NCI-H460 (cell line): ENCODE measurements at regions not wholly inside any gene's neighbourhood (a gene's known extent, or its start where the extent isn't known, plus 50 kb on each side); places are given as distances from the start of the nearest gene placed in this dataset.
"Not testable (repeated sequence)": the region's sequence is repeated elsewhere in the genome, so short reads cannot be mapped to it uniquely, and the experiment has no call there.

Source experiments
- DNase-seq: peaks from one replicate; pipeline ENCODE4 v3.0.0-alpha.2; 2016; ENCODE audit warnings: low read depth; ENCODE audit errors: extremely low read depth

GRCh38 chr5:162931501-162931900 lies 505.9 kb upstream of the CCNG1 start:
- no peak for DNase-seq

GRCh38 chr5:162939991-162940390 lies 497.4 kb upstream of the CCNG1 start:
- DNase-seq: no peak

GRCh38 chr5:162948677-162949076 lies 488.7 kb upstream of the CCNG1 start:
- no peak for DNase-seq

- no peak for DNase-seq
These were observed 480.8 kb upstream of the CCNG1 start for GRCh38 chr5:162956570-162956969.

- not testable (repeated sequence) for DNase-seq
These were observed 473.3 kb upstream of the CCNG1 start for GRCh38 chr5:162964144-162964543.

GRCh38 chr5:162990063-162990462 lies 447.3 kb upstream of the CCNG1 start:
- no peak for DNase-seq

GRCh38 chr5:162990856-162991497 lies 446.4 kb upstream of the CCNG1 start:
- no peak for DNase-seq

- no peak for DNase-seq
These were observed 441.8 kb upstream of the CCNG1 start for GRCh38 chr5:162995568-162995967.

- no peak for DNase-seq
These were observed 441.3 kb upstream of the CCNG1 start for GRCh38 chr5:162996053-162996452.

- DNase-seq: no peak
These were observed 431.4 kb upstream of the CCNG1 start for GRCh38 chr5:163005949-163006348.

- no peak for DNase-seq
These were observed 414.7 kb upstream of the CCNG1 start for GRCh38 chr5:163022582-163023128.

GRCh38 chr5:163023846-163024245 lies 413.5 kb upstream of the CCNG1 start:
- DNase-seq: no peak

- no peak for DNase-seq
These were observed 412.5 kb upstream of the CCNG1 start for GRCh38 chr5:163024936-163025335.

GRCh38 chr5:163033656-163034055 lies 403.7 kb upstream of the CCNG1 start:
- no peak for DNase-seq

- DNase-seq: no peak
These were observed 396.1 kb upstream of the CCNG1 start for GRCh38 chr5:163041254-163041653.

- DNase-seq: no peak
These were observed 357.8 kb upstream of the CCNG1 start for GRCh38 chr5:163079618-163080017.

GRCh38 chr5:163089230-163089629 lies 348.2 kb upstream of the CCNG1 start:
- DNase-seq: no peak

- DNase-seq: no peak
These were observed 347.5 kb upstream of the CCNG1 start for GRCh38 chr5:163089926-163090325.

- DNase-seq: no peak
These were observed 342.8 kb upstream of the CCNG1 start for GRCh38 chr5:163094492-163095180.

GRCh38 chr5:163104464-163104863 lies 332.9 kb upstream of the CCNG1 start:
- DNase-seq: no peak

GRCh38 chr5:163105456-163105855 lies 331.9 kb upstream of the CCNG1 start:
- no peak for DNase-seq

GRCh38 chr5:163106098-163106497 lies 331.3 kb upstream of the CCNG1 start:
- DNase-seq: no peak
